HCT116 (cell line): ENCODE measurements at regions not wholly inside any gene's neighbourhood (a gene's known extent, or its start where the extent isn't known, plus 50 kb on each side); places are given as distances from the start of the nearest gene placed in this dataset.

Experiments
- ATAC-seq: fragments of 200-7000 bp; cut with Tn5 transposase; 2 replicates; pipeline ENCODE4 v1.9.1; 2020; ENCODE audit warnings: mild to moderate bottlenecking, moderate library complexity
- BruUV-seq: library from RNA; stranded (reverse); fragments of 400-500 nt; replicated peaks from 2 replicates; lab custom pipeline; 2021; lab: Mats Ljungman, UMichigan
- CTCF ChIA-PET: fragments of 300-600 bp; sonication (Branson Sonifier 250); formaldehyde crosslinking; loops from one replicate; lab custom pipeline; 2021; ENCODE audit warnings: antibody characterized with exemption; lab: Charles Lee
- POLR2A ChIA-PET: fragments of 300-600, 350-600 bp; sonication (Branson Sonifier 250); formaldehyde crosslinking; loops from one replicate; lab custom pipeline; 2021; ENCODE audit warnings: antibody characterized with exemption; lab: Charles Lee
- RAD21 ChIA-PET, 2 experiments: fragments of 300-600 bp; sonication (Branson Sonifier 250); formaldehyde crosslinking; loops; one replicate each; lab custom pipeline; 2023; ENCODE audit warnings: low total read pairs in 2 of 2; ENCODE audit not compliant: uncharacterized antibody in 2 of 2, unreplicated experiment in 2 of 2, low non-redundant PET in 1 of 2; lab: Charles Lee
- DNase-seq: peaks from one replicate; pipeline ENCODE4 v3.0.0-alpha.2; 2010; ENCODE audit warnings: low read depth, low spot score
- H2AFZ ChIP-seq: fragments of 200-600 bp; shearing (Covaris generic), sonication (generic); 2 replicates; pipeline ENCODE4 v1.6.1; 2017; ENCODE audit warnings: low read depth, mixed run types, mixed read lengths, antibody characterized with exemption, low read length; ENCODE audit not compliant: poor library complexity, severe bottlenecking
- H3K27ac ChIP-seq: 2 replicates; pipeline ENCODE4 v1.5.1; 2012; ENCODE audit warnings: low read depth, low read length
- H3K27me3 ChIP-seq: fragments of 200-600 bp; sonication (generic); 2 replicates; pipeline ENCODE4 v1.6.1; 2016; ENCODE audit warnings: mixed run types, low read length, mixed read lengths; ENCODE audit not compliant: insufficient read depth
- H3K36me3 ChIP-seq, 2 experiments: fragments of 200-500 bp in 1 of 2; fragments of 200-600 bp in 1 of 2; sonication (Bioruptor generic) in 1 of 2; sonication (generic) in 1 of 2; 2 replicates each; pipeline versions ENCODE4 v1.5.1 to v1.6.1; 2014 to 2016; ENCODE audit warnings: low read length in 2 of 2, inconsistent platforms in 1 of 2, mixed read lengths in 1 of 2, mixed run types in 1 of 2; ENCODE audit not compliant: insufficient read depth in 2 of 2, control insufficient read depth in 1 of 2
- H3K4me1 ChIP-seq, 2 experiments: fragments of 200-600 bp in 1 of 2; sonication (generic) in 1 of 2; 2 replicates each; pipeline versions ENCODE4 v1.5.1 to v1.6.1; 2012 to 2017; ENCODE audit warnings: low read length in 2 of 2, inconsistent platforms in 1 of 2, mild to moderate bottlenecking in 1 of 2, mixed read lengths in 1 of 2, mixed run types in 1 of 2, moderate library complexity in 1 of 2; ENCODE audit not compliant: insufficient read depth in 2 of 2, control insufficient read depth in 1 of 2
- H3K4me2 ChIP-seq: fragments of 200-600 bp; sonication (generic); 2 replicates; pipeline ENCODE4 v1.6.1; 2017; ENCODE audit warnings: mixed run types, low read length, mixed read lengths
- H3K4me3 ChIP-seq, 2 experiments: fragments of 200-600 bp in 1 of 2; sonication (generic) in 1 of 2; replicated peaks in 1 of 2; 2 replicates each; pipeline ENCODE4 v1.5.1; 2011 to 2016; ENCODE audit warnings: low read length in 2 of 2, control low read depth in 1 of 2, low read depth in 1 of 2, mild to moderate bottlenecking in 1 of 2, mixed read lengths in 1 of 2, mixed run types in 1 of 2
- H3K79me2 ChIP-seq: fragments of 200-600 bp; sonication (generic); 2 replicates; pipeline ENCODE4 v1.6.1; 2017; ENCODE audit warnings: mild to moderate bottlenecking, mixed run types, low read length, moderate library complexity, mixed read lengths; ENCODE audit not compliant: insufficient read depth
- H3K9ac ChIP-seq: fragments of 200-600 bp; sonication (generic); 2 replicates; pipeline ENCODE4 v1.6.1; 2016; ENCODE audit warnings: low read length, mixed read lengths
- H3K9me2 ChIP-seq: fragments of 200-600 bp; sonication (generic), shearing (Covaris generic); 2 replicates; pipeline ENCODE4 v1.6.1; 2017; ENCODE audit warnings: mixed run types, mild to moderate bottlenecking, moderate library complexity; ENCODE audit not compliant: insufficient read depth
- H3K9me3 ChIP-seq, 2 experiments: fragments of 200-500 bp in 1 of 2; fragments of 200-600 bp in 1 of 2; sonication (Bioruptor generic) in 1 of 2; sonication (generic) in 1 of 2; 2 replicates each; pipeline ENCODE4 v1.6.1; 2014 to 2017; ENCODE audit warnings: low read length in 2 of 2, mixed read lengths in 2 of 2, inconsistent platforms in 1 of 2, low read depth in 1 of 2, mild to moderate bottlenecking in 1 of 2, mixed run types in 1 of 2, moderate library complexity in 1 of 2; ENCODE audit not compliant: control insufficient read depth in 1 of 2, insufficient read depth in 1 of 2
- H4K20me1 ChIP-seq: fragments of 200-600 bp; sonication (generic), shearing (Covaris generic); 2 replicates; pipeline ENCODE4 v1.6.1; 2017; ENCODE audit warnings: mixed run types, mild to moderate bottlenecking, moderate library complexity; ENCODE audit not compliant: insufficient read depth
- CBX3 ChIP-seq: IDR thresholded peaks from 2 replicates; pipeline ENCODE4 v1.6.1; 2012; ENCODE audit warnings: low read depth
- CEBPB ChIP-seq: IDR thresholded peaks from 2 replicates; pipeline ENCODE4 v1.6.1; 2012; ENCODE audit warnings: low read depth
- EGR1 ChIP-seq: IDR thresholded peaks from 2 replicates; pipeline ENCODE4 v1.6.1; 2012; ENCODE audit warnings: low read depth
- ELF1 ChIP-seq: IDR thresholded peaks from 2 replicates; pipeline ENCODE4 v1.6.1; 2012; ENCODE audit warnings: low read depth, borderline replicate concordance
- EZH2 ChIP-seq: fragments of 200-600 bp; sonication (generic); IDR thresholded peaks from 2 replicates; pipeline ENCODE4 v1.6.1; 2017; ENCODE audit warnings: antibody characterized with exemption, mixed run types
- EZH2phosphoT487 ChIP-seq: fragments of 200-600 bp; IDR thresholded peaks from 2 replicates; pipeline ENCODE4 v1.6.1; 2018; ENCODE audit warnings: antibody characterized with exemption, borderline replicate concordance
- FOSL1 ChIP-seq: IDR thresholded peaks from 2 replicates; pipeline ENCODE4 v1.6.1; 2012; ENCODE audit warnings: low read depth
- JUND ChIP-seq: IDR thresholded peaks from 2 replicates; pipeline ENCODE4 v1.6.1; 2012
- POLR2A ChIP-seq: IDR thresholded peaks from 2 replicates; pipeline ENCODE4 v1.7.0; 2011; ENCODE audit warnings: borderline replicate concordance; ENCODE audit not compliant: insufficient read depth, insufficient read length; ENCODE audit errors: extremely low read depth
- POLR2AphosphoS5 ChIP-seq: IDR thresholded peaks from 2 replicates; pipeline ENCODE4 v1.6.1; 2011; ENCODE audit warnings: mild to moderate bottlenecking, low read depth, low read length, moderate library complexity
- RAD21 ChIP-seq: IDR thresholded peaks from 2 replicates; pipeline ENCODE4 v1.6.1; 2012; ENCODE audit warnings: low read depth, mild to moderate bottlenecking
- SIN3A ChIP-seq: IDR thresholded peaks from 2 replicates; pipeline ENCODE4 v1.6.1; 2012; ENCODE audit warnings: low read depth
- SP1 ChIP-seq: IDR thresholded peaks from 2 replicates; pipeline ENCODE4 v1.6.1; 2012; ENCODE audit warnings: low read depth
- SRF ChIP-seq: IDR thresholded peaks from 2 replicates; pipeline ENCODE4 v1.6.1; 2012; ENCODE audit warnings: low read depth
- TCF7L2 ChIP-seq: IDR thresholded peaks from 2 replicates; pipeline ENCODE4 v1.7.0; 2011; ENCODE audit warnings: borderline replicate concordance, inconsistent platforms; ENCODE audit not compliant: insufficient read depth, insufficient read length; ENCODE audit errors: extremely low read depth
- YY1 ChIP-seq: IDR thresholded peaks from 2 replicates; pipeline ENCODE4 v1.6.1; 2011; ENCODE audit warnings: low read length, low read depth, moderate library complexity, mild to moderate bottlenecking; ENCODE audit not compliant: insufficient replicate concordance; ENCODE audit errors: extremely low read depth
- ZFX ChIP-seq: fragments of 450-650 bp; IDR thresholded peaks from 2 replicates; pipeline ENCODE4 v1.6.1; 2017
- intact Hi-C: fragments of 100-400 bp; cut with micrococcal nuclease; formaldehyde crosslinking; loops from 2 replicates; pipeline ENCODE4 v1.10.0; 2022
- TF ChIP-seq, protein P1 (sequence below): IDR thresholded peaks from 2 replicates; pipeline ENCODE4 v1.6.1; 2012
- TF ChIP-seq, protein P2 (sequence below): IDR thresholded peaks from 2 replicates; pipeline ENCODE4 v1.6.1; 2012
- TF ChIP-seq, protein P3 (sequence below): IDR thresholded peaks from 2 replicates; pipeline ENCODE4 v1.6.1; 2011; ENCODE audit warnings: mild to moderate bottlenecking, low read length, moderate library complexity; ENCODE audit not compliant: insufficient replicate concordance; ENCODE audit errors: extremely low read depth

DNA sequence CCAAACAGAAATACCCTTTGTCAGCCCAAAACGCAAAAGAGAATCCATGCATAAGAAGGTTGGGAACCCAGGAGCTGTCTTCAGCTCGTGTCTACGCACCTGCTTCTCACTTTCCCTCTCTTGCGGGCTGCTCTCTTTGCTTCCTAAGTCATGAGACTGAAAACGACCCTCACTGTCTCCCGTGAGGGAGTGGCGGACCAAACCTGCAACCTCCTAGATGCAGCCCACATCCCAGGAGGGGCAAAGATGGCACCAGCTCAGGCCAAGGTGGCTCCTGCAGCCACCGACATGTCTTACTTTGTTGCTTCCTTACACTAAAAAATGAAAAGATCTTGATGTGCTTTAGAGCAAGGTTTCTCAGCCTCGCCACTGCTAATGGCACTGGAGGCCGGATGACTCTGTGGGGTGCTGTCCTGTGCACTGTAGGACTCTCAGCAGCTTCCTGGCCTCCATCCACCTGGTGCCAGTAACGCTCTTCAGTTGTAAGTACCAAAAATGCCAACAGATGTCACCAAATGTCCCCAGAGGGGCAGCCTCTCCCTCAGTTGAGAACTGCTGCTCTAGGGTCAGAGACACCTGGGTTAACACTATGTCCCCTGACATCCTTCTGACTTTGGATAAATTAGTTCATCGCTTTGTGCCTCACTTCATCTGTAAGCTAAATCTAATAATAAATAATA is 179.8 kb upstream of the PFKP start:
- H3K9ac ChIP-seq: no peak overlapping the region
- H3K9me2 ChIP-seq: no peaks in the 10 kb centered on the region
- no TSS peak for BruUV-seq
- H4K20me1 ChIP-seq: no peaks in the 10 kb centered on the region
- H3K4me3 ChIP-seq: no peak overlapping the region
- CTCF ChIA-PET: no interaction called here
- no peak overlapping the region for H2AFZ ChIP-seq
- RAD21 ChIA-PET: no interaction called here
- H3K27ac ChIP-seq: no peak overlapping the region
- intact Hi-C loops: no loop called here
- no peaks in the 10 kb centered on the region for H3K79me2 ChIP-seq
- H3K27me3 ChIP-seq: peaks cover 38% of the 10 kb centered on the region
- no peak overlapping the region for H3K4me2 ChIP-seq
- TF ChIP-seq CEBPB: no peak
- TF ChIP-seq EGR1: no peak
- no peak for TF ChIP-seq POLR2AphosphoS5
- TF ChIP-seq, protein P1, sequence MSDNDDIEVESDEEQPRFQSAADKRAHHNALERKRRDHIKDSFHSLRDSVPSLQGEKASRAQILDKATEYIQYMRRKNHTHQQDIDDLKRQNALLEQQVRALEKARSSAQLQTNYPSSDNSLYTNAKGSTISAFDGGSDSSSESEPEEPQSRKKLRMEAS: no peak
- no peaks in the 10 kb centered on the region for H3K4me1 ChIP-seq
- H3K9me3 ChIP-seq: no peaks in the 10 kb centered on the region
- no peak for DNase-seq
- ATAC-seq: no peak
- POLR2A ChIA-PET: no interaction called here
- no peaks in the 10 kb centered on the region for H3K36me3 ChIP-seq

DNA sequence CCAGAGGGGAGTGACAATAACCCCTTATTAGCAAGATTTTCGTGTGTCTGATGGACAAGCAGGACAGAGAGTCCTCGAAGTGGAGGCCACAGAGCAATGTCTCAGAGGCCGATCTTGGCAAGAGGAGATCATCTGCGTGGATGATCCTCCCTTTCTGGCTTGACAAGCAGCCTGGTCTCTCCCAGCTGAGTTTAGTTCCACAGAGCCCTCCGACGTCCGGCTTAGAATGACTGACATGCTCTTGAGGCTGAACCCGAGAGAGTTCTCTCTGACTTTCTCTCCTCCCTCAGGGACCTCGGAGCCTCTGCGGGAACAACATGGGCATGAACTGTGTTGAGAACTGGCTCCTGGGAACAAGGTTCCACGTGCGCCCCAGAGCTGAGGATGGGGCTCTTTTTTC is 180.7 kb upstream of the PFKP start:
- DNase-seq (no peak), ATAC-seq (no peak)
- no peak overlapping the region for H3K4me2 ChIP-seq
- TF ChIP-seq POLR2AphosphoS5 (no peak), JUND (no peak), EZH2phosphoT487 (no peak), CBX3 (no peak), FOSL1 (no peak), EGR1 (no peak), SP1 (no peak), ELF1 (no peak), TCF7L2 (no peak), POLR2A (no peak), SRF (no peak), SIN3A (no peak), EZH2 (no peak), RAD21 (no peak), CEBPB (no peak), ZFX (no peak), YY1 (no peak)
- TF ChIP-seq, protein P1: no peak
- TF ChIP-seq, protein P2, sequence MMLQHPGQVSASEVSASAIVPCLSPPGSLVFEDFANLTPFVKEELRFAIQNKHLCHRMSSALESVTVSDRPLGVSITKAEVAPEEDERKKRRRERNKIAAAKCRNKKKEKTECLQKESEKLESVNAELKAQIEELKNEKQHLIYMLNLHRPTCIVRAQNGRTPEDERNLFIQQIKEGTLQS: no peak
- TF ChIP-seq, protein P3, sequence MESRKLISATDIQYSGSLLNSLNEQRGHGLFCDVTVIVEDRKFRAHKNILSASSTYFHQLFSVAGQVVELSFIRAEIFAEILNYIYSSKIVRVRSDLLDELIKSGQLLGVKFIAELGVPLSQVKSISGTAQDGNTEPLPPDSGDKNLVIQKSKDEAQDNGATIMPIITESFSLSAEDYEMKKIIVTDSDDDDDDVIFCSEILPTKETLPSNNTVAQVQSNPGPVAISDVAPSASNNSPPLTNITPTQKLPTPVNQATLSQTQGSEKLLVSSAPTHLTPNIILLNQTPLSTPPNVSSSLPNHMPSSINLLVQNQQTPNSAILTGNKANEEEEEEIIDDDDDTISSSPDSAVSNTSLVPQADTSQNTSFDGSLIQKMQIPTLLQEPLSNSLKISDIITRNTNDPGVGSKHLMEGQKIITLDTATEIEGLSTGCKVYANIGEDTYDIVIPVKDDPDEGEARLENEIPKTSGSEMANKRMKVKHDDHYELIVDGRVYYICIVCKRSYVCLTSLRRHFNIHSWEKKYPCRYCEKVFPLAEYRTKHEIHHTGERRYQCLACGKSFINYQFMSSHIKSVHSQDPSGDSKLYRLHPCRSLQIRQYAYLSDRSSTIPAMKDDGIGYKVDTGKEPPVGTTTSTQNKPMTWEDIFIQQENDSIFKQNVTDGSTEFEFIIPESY: no peak
- no peak overlapping the region for H3K27ac ChIP-seq
- no peaks in the 10 kb centered on the region for H3K36me3 ChIP-seq
- no peaks in the 10 kb centered on the region for H3K9me2 ChIP-seq
- no peak overlapping the region for H3K9ac ChIP-seq
- H4K20me1 ChIP-seq: no peaks in the 10 kb centered on the region
- intact Hi-C loops: no loop called here
- H3K27me3 ChIP-seq: peaks cover 43% of the 10 kb centered on the region
- ChIA-PET CTCF (no interaction called here), POLR2A (no interaction called here), RAD21 (no interaction called here)
- no peaks in the 10 kb centered on the region for H3K9me3 ChIP-seq
- no peak overlapping the region for H3K4me3 ChIP-seq
- H3K79me2 ChIP-seq: no peaks in the 10 kb centered on the region
- H3K4me1 ChIP-seq: no peaks in the 10 kb centered on the region
- no peak overlapping the region for H2AFZ ChIP-seq
- no TSS peak for BruUV-seq
